Skeletal muscle tissue (tissue), 3 donors: ENCODE measurements at regions not wholly inside any gene's neighbourhood (a gene's known extent, or its start where the extent isn't known, plus 50 kb on each side); places are given as distances from the start of the nearest gene placed in this dataset.

Experiments
- H3K27ac ChIP-seq: one replicate; pipeline ENCODE4 v1.7.0; 2013; ENCODE audit warnings: mild to moderate bottlenecking, low read depth, low read length, inconsistent platforms
- H3K27me3 ChIP-seq, 3 donors: one replicate each; pipeline ENCODE4 v1.7.0; 2013; ENCODE audit warnings: low read length in 3 of 3; ENCODE audit not compliant: control insufficient read depth in 3 of 3, insufficient read depth in 3 of 3
- H3K36me3 ChIP-seq, 3 donors: one replicate each; pipeline ENCODE4 v1.7.0; 2013; ENCODE audit warnings: low read length in 3 of 3; ENCODE audit not compliant: control insufficient read depth in 3 of 3, insufficient read depth in 3 of 3
- H3K4me1 ChIP-seq, 3 donors: one replicate each; pipeline ENCODE4 v1.7.0; 2013; ENCODE audit warnings: low read length in 3 of 3, mild to moderate bottlenecking in 3 of 3; ENCODE audit not compliant: control insufficient read depth in 3 of 3, insufficient read depth in 3 of 3
- H3K4me3 ChIP-seq, 3 donors: one replicate each; pipeline ENCODE4 v1.7.0; 2013; ENCODE audit warnings: low read length in 3 of 3
- H3K9ac ChIP-seq, 3 donors: one replicate each; pipeline ENCODE4 v1.7.0; 2013; ENCODE audit warnings: low read length in 3 of 3, mild to moderate bottlenecking in 3 of 3, moderate library complexity in 2 of 3, low read depth in 1 of 3
- H3K9me3 ChIP-seq, 3 donors: one replicate each; pipeline ENCODE4 v1.7.0; 2013; ENCODE audit warnings: low read length in 3 of 3; ENCODE audit not compliant: control insufficient read depth in 3 of 3
- donor health status: Osteomylitis.

GRCh38 chr10:4763513-4763912, 62.5 kb upstream of the AKR1E2 start:
- Histone ChIP-seq H3K4me3 (no peak overlapping the region), H3K36me3 (no peaks in the 10 kb centered on the region), H3K9me3 (no peaks in the 10 kb centered on the region), H3K9ac (no peak overlapping the region), H3K4me1 (peaks cover 3 to 22% (median 12%) of the 10 kb centered on the region in 3 donors), H3K27me3 (no peaks in the 10 kb centered on the region), H3K27ac (no peak overlapping the region)

DNA sequence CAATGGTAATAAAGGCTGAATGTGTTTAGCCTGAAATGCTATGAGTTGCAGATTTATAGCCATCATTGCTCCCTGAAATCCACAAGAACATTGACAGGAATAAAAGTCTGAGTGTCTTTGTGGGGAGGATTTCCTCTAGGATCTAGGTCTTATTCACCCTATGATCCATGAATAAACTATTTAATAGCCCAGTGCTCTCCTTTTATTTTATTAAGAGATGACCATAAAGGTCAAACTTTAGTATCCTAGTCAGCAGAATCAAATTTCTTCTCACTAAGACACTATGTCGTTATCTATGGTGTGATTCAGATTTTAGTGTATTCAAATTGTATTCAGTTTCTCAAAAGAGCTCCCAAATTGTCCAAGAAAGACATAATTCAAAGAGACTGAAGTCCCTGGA, 67.8 kb upstream of the AKR1E2 start:
- Histone ChIP-seq H3K27ac (no peak overlapping the region), H3K9me3 (no peaks in the 10 kb centered on the region), H3K9ac (no peak overlapping the region), H3K27me3 (no peaks in the 10 kb centered on the region), H3K4me1 (no peaks in the 10 kb centered on the region), H3K4me3 (no peak overlapping the region), H3K36me3 (no peaks in the 10 kb centered on the region)

DNA sequence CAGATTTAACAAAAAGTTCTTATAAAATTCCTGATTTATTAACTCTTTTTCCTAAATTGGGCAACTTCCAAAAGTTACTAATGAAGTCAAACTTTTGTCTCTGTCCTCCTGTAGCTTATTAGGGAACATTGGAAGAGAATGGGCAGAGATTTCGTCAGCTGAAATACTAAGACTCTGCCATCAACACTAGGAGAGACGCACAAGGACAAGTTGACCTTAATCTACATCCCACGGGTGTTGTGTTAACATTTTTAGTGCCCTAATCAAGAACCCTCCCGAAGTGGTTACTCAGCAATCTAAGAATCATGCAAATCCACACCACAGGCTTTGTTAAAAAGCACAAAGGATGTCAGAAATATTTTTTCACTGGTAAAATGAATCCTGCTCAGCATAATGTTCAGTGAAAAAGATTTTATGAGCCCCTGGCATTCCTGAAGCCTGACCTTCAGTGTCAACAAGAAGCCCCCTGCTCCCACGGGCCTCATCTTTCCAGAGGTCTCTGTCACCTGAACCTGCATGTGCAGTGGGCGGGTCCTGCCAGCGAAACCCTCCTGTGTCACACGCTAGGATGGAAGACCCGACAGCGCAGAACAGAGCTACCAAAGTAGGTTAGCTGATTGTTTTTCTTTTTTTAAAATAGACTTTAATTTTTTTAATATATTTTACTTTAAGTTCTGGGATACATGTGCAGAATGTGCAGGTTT, 70.6 kb upstream of the AKR1E2 start:
- H3K9me3 ChIP-seq, result no peaks in the 10 kb centered on the region
- no peak overlapping the region for H3K4me3 ChIP-seq
- no peak overlapping the region for H3K27ac ChIP-seq
- no peaks in the 10 kb centered on the region for H3K4me1 ChIP-seq
- no peaks in the 10 kb centered on the region for H3K27me3 ChIP-seq
- no peaks in the 10 kb centered on the region for H3K36me3 ChIP-seq
- H3K9ac ChIP-seq, result no peak overlapping the region

DNA sequence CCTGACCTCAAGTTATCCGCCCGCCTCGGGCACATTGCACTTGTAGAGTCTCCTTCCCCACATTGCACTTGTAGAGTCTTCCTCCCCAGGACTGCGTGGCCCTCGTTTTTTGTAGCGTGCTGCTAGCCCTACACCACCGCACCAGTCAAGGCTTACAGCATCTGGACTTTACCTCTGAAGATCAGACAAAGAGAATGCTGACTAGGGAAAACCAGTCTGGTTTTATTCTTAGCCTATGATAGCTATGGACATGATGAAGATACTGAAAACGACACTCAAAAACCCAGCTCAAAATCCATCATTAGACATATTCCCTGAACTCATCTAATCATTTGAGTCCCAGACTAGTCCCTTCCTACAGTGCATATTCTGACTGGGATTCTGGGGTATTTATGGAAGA, 71.9 kb upstream of the AKR1E2 start:
- Histone ChIP-seq H3K27ac (no peak overlapping the region), H3K9me3 (no peaks in the 10 kb centered on the region), H3K4me3 (no peak overlapping the region), H3K36me3 (no peaks in the 10 kb centered on the region), H3K9ac (no peak overlapping the region), H3K27me3 (no peaks in the 10 kb centered on the region), H3K4me1 (no peaks in the 10 kb centered on the region)

DNA sequence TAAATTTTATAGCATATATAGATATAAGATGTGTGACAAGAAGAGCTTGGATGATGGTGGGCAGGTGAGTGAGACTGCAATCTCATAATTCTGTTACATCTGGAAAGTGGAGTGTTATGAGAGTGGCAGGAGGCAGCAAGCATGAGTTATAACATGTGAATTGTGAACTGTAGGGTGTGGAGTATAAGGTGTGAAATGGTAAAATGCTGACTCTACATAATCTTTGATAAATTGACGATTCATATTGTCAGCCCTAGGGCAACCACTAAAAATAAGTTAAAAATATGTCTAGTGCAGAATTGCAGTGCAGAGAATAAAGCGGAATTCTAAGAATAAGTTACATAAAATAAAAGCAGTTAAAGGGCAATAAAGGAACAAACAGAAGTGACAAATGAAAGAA, 74.8 kb upstream of the AKR1E2 start:
- H3K9me3 ChIP-seq, result no peaks in the 10 kb centered on the region
- no peak overlapping the region for H3K9ac ChIP-seq
- no peaks in the 10 kb centered on the region for H3K4me1 ChIP-seq
- H3K27me3 ChIP-seq, result no peaks in the 10 kb centered on the region
- no peak overlapping the region for H3K27ac ChIP-seq
- H3K4me3 ChIP-seq, result no peak overlapping the region
- no peaks in the 10 kb centered on the region for H3K36me3 ChIP-seq

DNA sequence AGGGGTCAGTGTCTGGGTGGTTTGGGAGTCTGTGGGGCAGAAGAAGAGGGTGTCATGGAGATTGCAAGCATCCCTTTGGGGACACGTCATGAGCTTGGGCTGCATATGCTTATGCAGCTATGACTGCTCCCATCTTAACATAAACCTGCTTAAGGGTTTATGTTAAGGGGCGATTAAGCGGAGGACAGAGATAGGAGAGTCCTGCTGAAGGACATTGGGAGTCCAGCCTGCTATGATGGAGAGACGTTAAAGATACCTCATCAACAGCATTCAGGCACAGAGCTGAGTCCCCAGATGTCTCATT, 76.8 kb upstream of the AKR1E2 start:
- H3K36me3 ChIP-seq, result no peaks in the 10 kb centered on the region

GRCh38 chr10:4748491-4749270, 77.3 kb upstream of the AKR1E2 start:
- Histone ChIP-seq H3K4me1 (no peaks in the 10 kb centered on the region), H3K4me3 (no peak overlapping the region), H3K36me3 (no peaks in the 10 kb centered on the region), H3K9ac (no peak overlapping the region), H3K9me3 (no peaks in the 10 kb centered on the region), H3K27ac (no peak overlapping the region), H3K27me3 (no peaks in the 10 kb centered on the region)

More for the DNA sequence above, 76.8 kb upstream of the AKR1E2 start:
- Histone ChIP-seq H3K27ac (no peak overlapping the region), H3K9me3 (no peaks in the 10 kb centered on the region), H3K9ac (no peak overlapping the region), H3K4me1 (no peaks in the 10 kb centered on the region), H3K4me3 (no peak overlapping the region), H3K27me3 (no peaks in the 10 kb centered on the region)

DNA sequence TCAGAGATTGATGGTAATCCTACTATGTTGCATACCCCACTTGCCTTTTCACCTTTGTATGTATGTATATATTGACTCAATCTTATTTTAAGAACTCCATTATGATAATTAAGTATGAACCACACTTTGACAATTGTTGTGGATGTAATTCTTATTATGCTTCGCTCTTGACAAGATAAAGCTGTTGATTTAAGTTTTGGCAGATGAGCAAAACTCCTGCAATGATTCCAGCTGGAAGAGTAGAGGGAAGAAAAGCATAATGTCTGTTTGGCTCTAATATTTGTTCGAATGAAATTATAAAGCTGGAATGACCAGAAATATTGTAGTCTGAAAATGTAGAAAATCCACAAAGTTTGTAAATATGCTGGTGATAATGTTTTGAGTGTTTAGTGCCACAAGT, 83.8 kb upstream of the AKR1E2 start:
- no peak overlapping the region for H3K9ac ChIP-seq
- no peak overlapping the region for H3K27ac ChIP-seq
- H3K4me1 ChIP-seq, result peaks cover 0 to 2% (median 2%) of the 10 kb centered on the region in 3 donors
- no peaks in the 10 kb centered on the region for H3K36me3 ChIP-seq
- no peaks in the 10 kb centered on the region for H3K27me3 ChIP-seq
- no peaks in the 10 kb centered on the region for H3K9me3 ChIP-seq
- H3K4me3 ChIP-seq, result no peak overlapping the region

- Histone ChIP-seq H3K9me3 (no peaks in the 10 kb centered on the region), H3K4me1 (peaks cover 0 to 2% (median 2%) of the 10 kb centered on the region in 3 donors), H3K36me3 (no peaks in the 10 kb centered on the region), H3K9ac (no peak overlapping the region), H3K4me3 (no peak overlapping the region), H3K27ac (peak overlapping the region; percentile 14), H3K27me3 (no peaks in the 10 kb centered on the region)
These were observed 85.5 kb upstream of the AKR1E2 start for GRCh38 chr10:4740471-4740870.

- Histone ChIP-seq H3K36me3 (no peaks in the 10 kb centered on the region), H3K27ac (no peak overlapping the region), H3K9ac (no peak overlapping the region), H3K4me1 (peaks cover 0 to 2% (median 2%) of the 10 kb centered on the region in 3 donors), H3K27me3 (no peaks in the 10 kb centered on the region), H3K9me3 (no peaks in the 10 kb centered on the region), H3K4me3 (no peak overlapping the region)
These were observed 89.4 kb upstream of the AKR1E2 start for GRCh38 chr10:4736608-4737007.
